Hepatocyte (in vitro differentiated cells): ENCODE measurements at regions not wholly inside any gene's neighbourhood (a gene's known extent, or its start where the extent isn't known, plus 50 kb on each side); places are given as distances from the start of the nearest gene placed in this dataset.
A peak's percentile ranks its signal among the peaks of the same experiment; 100 is the strongest.

Experiments
- DNase-seq: peaks from one replicate; pipeline ENCODE4 v3.0.0-alpha.2; 2016; ENCODE audit warnings: low spot score
- H2AFZ ChIP-seq: fragments of 200-600 bp; sonication (generic); 2 replicates; pipeline ENCODE4 v1.6.0; 2016; ENCODE audit warnings: antibody characterized with exemption, mild to moderate bottlenecking
- H3K27ac ChIP-seq: fragments of 200-600 bp; sonication (generic); 2 replicates; pipeline ENCODE4 v1.5.1; 2016; ENCODE audit warnings: mild to moderate bottlenecking
- H3K27me3 ChIP-seq: fragments of 200-600 bp; sonication (generic); 2 replicates; pipeline ENCODE4 v1.6.1; 2016
- H3K36me3 ChIP-seq: fragments of 200-600 bp; sonication (generic); replicated peaks from 2 replicates; pipeline ENCODE4 v1.5.1; 2016; ENCODE audit warnings: low read depth; ENCODE audit not compliant: insufficient read depth
- H3K4me1 ChIP-seq: fragments of 200-600 bp; sonication (generic); 2 replicates; pipeline ENCODE4 v1.5.1; 2016; ENCODE audit warnings: mild to moderate bottlenecking, moderate library complexity; ENCODE audit not compliant: insufficient read depth
- H3K4me2 ChIP-seq: fragments of 200-600 bp; sonication (generic); 2 replicates; pipeline ENCODE4 v1.6.0; 2016
- H3K4me3 ChIP-seq: fragments of 200-600 bp; sonication (generic); 2 replicates; pipeline ENCODE4 v1.5.1; 2016; ENCODE audit warnings: mild to moderate bottlenecking
- H3K79me2 ChIP-seq: fragments of 200-600 bp; sonication (generic); 2 replicates; pipeline ENCODE4 v1.6.0; 2017; ENCODE audit warnings: mild to moderate bottlenecking
- H3K9me2 ChIP-seq: fragments of 200-600 bp; sonication (generic); replicated peaks from 2 replicates; pipeline ENCODE4 v1.6.0; 2017; ENCODE audit warnings: mild to moderate bottlenecking; ENCODE audit not compliant: insufficient read depth
- H3K9me3 ChIP-seq: fragments of 200-600 bp; sonication (generic); 2 replicates; pipeline ENCODE4 v1.5.1; 2016; ENCODE audit warnings: low read depth, mild to moderate bottlenecking
- H4K20me1 ChIP-seq: fragments of 200-600 bp; sonication (generic); 2 replicates; pipeline ENCODE4 v1.6.0; 2016; ENCODE audit warnings: mild to moderate bottlenecking; ENCODE audit not compliant: insufficient read depth, poor library complexity, severe bottlenecking
- CTCF ChIP-seq: fragments of 200-600 bp; sonication (generic); IDR thresholded peaks from 2 replicates; pipeline ENCODE4 v1.5.1; 2016; ENCODE audit warnings: antibody characterized with exemption, mild to moderate bottlenecking; ENCODE audit not compliant: poor library complexity
- EZH2 ChIP-seq: fragments of 200-600 bp; sonication (generic); IDR thresholded peaks from 2 replicates; pipeline ENCODE4 v1.6.1; 2016; ENCODE audit warnings: antibody characterized with exemption, mild to moderate bottlenecking, borderline replicate concordance
- EZH2phosphoT487 ChIP-seq: fragments of 200-600 bp; sonication (generic); IDR thresholded peaks from one replicate; pipeline ENCODE4 v1.6.1; 2018; ENCODE audit warnings: antibody characterized with exemption, mild to moderate bottlenecking, low read depth, moderate library complexity; ENCODE audit not compliant: unreplicated experiment, severe bottlenecking
- WGBS: methylation state at CpG from one replicate; pipeline ENCODE4 v1.1.6; 2016; ENCODE audit warnings: low lambda C conversion rate; ENCODE audit errors: missing lambda C conversion rate; 5-methylcytosine and 5-hydroxymethylcytosine counted together

GRCh38 chr3:56983427-56983826, 77.0 kb upstream of the SPATA12 start:
- Histone ChIP-seq H3K4me3 (no peak overlapping the region), H4K20me1 (no peaks in the 10 kb centered on the region), H3K36me3 (no peaks in the 10 kb centered on the region), H3K9me2 (no peaks in the 10 kb centered on the region), H3K4me1 (peaks cover 23% of the 10 kb centered on the region), H3K9me3 (no peaks in the 10 kb centered on the region), H3K27me3 (no peaks in the 10 kb centered on the region), H3K4me2 (no peak overlapping the region), H3K27ac (no peak overlapping the region), H2AFZ (no peak overlapping the region), H3K79me2 (no peaks in the 10 kb centered on the region)
- 94% methylated on average over 8 of the region's 8 CpGs for WGBS
- no peak for DNase-seq
- no peak for TF ChIP-seq EZH2phosphoT487
- TF ChIP-seq CTCF: no peak
- no peak for TF ChIP-seq EZH2

- Histone ChIP-seq H2AFZ (no peak overlapping the region), H3K4me1 (peaks cover 29% of the 10 kb centered on the region), H4K20me1 (no peaks in the 10 kb centered on the region), H3K36me3 (no peaks in the 10 kb centered on the region), H3K9me2 (no peaks in the 10 kb centered on the region), H3K27me3 (no peaks in the 10 kb centered on the region), H3K79me2 (no peaks in the 10 kb centered on the region), H3K4me3 (no peak overlapping the region), H3K27ac (peak overlapping the region; percentile 77), H3K9me3 (no peaks in the 10 kb centered on the region), H3K4me2 (no peak overlapping the region)
- DNase-seq: no peak
- TF ChIP-seq CTCF (no peak), EZH2 (no peak), EZH2phosphoT487 (no peak)
- WGBS: 66% methylated on average over 2 of the region's 2 CpGs
These were observed 78.8 kb upstream of the SPATA12 start for GRCh38 chr3:56981445-56982230.

GRCh38 chr3:56980798-56981390, 79.6 kb upstream of the SPATA12 start:
- Histone ChIP-seq H3K4me2 (no peak overlapping the region), H3K4me1 (peaks cover 23% of the 10 kb centered on the region), H3K27ac (peak overlapping the region; percentile 81), H2AFZ (no peak overlapping the region), H3K79me2 (no peaks in the 10 kb centered on the region), H3K27me3 (no peaks in the 10 kb centered on the region), H3K36me3 (no peaks in the 10 kb centered on the region), H4K20me1 (no peaks in the 10 kb centered on the region), H3K9me3 (no peaks in the 10 kb centered on the region), H3K9me2 (no peaks in the 10 kb centered on the region), H3K4me3 (no peak overlapping the region)
- 60% methylated on average over 5 of the region's 5 CpGs for WGBS
- DNase-seq: peak; percentile 87
- TF ChIP-seq EZH2phosphoT487: no peak
- TF ChIP-seq EZH2: no peak
- TF ChIP-seq CTCF: no peak
